ENCODE measurements at regions not wholly inside any gene's neighbourhood (a gene's known extent, or its start where the extent isn't known, plus 50 kb on each side); places are given as distances from the start of the nearest gene placed in this dataset.
"Not testable (repeated sequence)": the region's sequence is repeated elsewhere in the genome, so short reads cannot be mapped to it uniquely, and the experiment has no call there.

DNA sequence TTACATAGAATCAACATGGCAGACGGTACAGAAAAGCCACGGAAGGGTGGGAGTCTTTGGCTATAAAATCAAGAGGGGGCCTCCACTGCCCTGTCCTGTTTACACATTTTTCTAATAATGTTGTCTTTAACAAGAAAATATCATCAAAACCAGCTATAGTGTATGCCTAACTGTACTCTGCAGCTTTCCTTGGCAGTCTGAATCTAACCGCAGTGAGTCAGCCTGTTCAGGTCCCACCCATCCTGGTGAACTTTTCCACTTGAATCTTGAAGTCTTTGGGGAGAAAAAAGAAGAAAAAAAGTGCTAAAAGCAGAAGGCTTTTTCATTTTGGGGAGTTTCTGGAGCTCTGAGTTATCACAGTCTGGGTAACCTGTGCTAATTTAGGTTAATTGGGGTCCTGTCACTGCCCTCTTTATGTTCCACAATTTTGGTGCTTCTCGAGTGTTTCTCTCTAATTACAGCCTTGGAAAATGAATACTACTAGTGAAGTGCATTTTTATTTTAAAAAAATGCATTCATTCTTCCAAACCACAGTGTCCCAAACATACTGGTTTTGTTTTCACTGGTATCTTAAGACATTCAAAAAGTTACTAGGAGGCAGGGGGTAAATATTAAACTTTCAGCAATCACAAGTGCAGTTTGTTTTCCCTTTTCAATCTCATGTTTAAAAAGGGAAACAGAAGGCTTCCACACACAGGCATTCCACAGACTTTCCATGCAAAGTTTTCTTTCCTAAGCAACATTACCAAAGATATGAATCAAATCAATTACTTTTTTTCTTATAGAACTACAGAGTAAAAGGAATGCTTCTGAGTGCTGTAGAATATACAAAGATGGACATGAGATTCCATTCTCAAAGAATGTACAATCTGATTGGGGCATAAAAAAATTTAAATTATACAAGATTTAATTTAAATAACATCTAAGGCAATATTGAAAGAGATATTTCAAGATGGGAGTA, 86.8 kb upstream of the SEC22B start:
- TF ChIP-seq CTCF (conservative IDR thresholded peaks at IDR 0.05; ENCODE audit: low read length); EZH2phosphoT487 (IDR thresholded peaks at IDR 0.05; ENCODE audit: borderline replicate concordance): not testable (repeated sequence)

Data from Loucy (cell line).